Activated CD8-positive, alpha-beta memory T cell treated with anti-CD3 and anti-CD28 coated beads for 1 hour (primary cell): ENCODE measurements at regions not wholly inside any gene's neighbourhood (a gene's known extent, or its start where the extent isn't known, plus 50 kb on each side); places are given as distances from the start of the nearest gene placed in this dataset.
"Not testable (repeated sequence)": the region's sequence is repeated elsewhere in the genome, so short reads cannot be mapped to it uniquely, and the experiment has no call there.

Experiments
- DNase-seq, 2 donors: peaks; one replicate each; pipeline ENCODE4 v3.0.0-alpha.2; 2020; ENCODE audit warnings: low read depth in 1 of 2; ENCODE audit errors: extremely low read depth in 1 of 2

- DNase-seq = no peak
Observed at GRCh38 chr1:38166461-38166860, 119.9 kb upstream of the POU3F1 start.

- no peak for DNase-seq
Observed at GRCh38 chr1:38153778-38154470, 107.3 kb upstream of the POU3F1 start.

GRCh38 chr1:38153066-38153777 lies 106.6 kb upstream of the POU3F1 start:
- DNase-seq = no peak

- DNase-seq = no peak
Observed at GRCh38 chr1:38152351-38153065, 105.9 kb upstream of the POU3F1 start.

GRCh38 chr1:38151399-38151798 lies 104.8 kb upstream of the POU3F1 start:
- DNase-seq = no peak

GRCh38 chr1:38146079-38146478 lies 99.5 kb upstream of the POU3F1 start:
- not testable (repeated sequence) for DNase-seq

- DNase-seq = no peak
Observed at GRCh38 chr1:38142606-38143005, 96.0 kb upstream of the POU3F1 start.

- no peak for DNase-seq
Observed at GRCh38 chr1:38141483-38141882, 94.9 kb upstream of the POU3F1 start.

GRCh38 chr1:38139738-38140487 lies 93.3 kb upstream of the POU3F1 start:
- DNase-seq = no peak

GRCh38 chr1:38138498-38139233 lies 92.1 kb upstream of the POU3F1 start:
- DNase-seq = no peak

GRCh38 chr1:38137164-38137563 lies 90.6 kb upstream of the POU3F1 start:
- no peak for DNase-seq

GRCh38 chr1:38135625-38136414 lies 89.2 kb upstream of the POU3F1 start:
- no peak for DNase-seq

- DNase-seq = no peak
Observed at GRCh38 chr1:38134294-38134755, 87.7 kb upstream of the POU3F1 start.

- DNase-seq = no peak
Observed at GRCh38 chr1:38133756-38134155, 87.2 kb upstream of the POU3F1 start.

- DNase-seq = no peak
Observed at GRCh38 chr1:38133304-38133703, 86.7 kb upstream of the POU3F1 start.

GRCh38 chr1:38132681-38133080 lies 86.1 kb upstream of the POU3F1 start:
- no peak for DNase-seq

- no peak for DNase-seq
Observed at GRCh38 chr1:38131024-38131585, 84.5 kb upstream of the POU3F1 start.

GRCh38 chr1:38129971-38130370 lies 83.4 kb upstream of the POU3F1 start:
- no peak for DNase-seq

GRCh38 chr1:38129473-38129872 lies 82.9 kb upstream of the POU3F1 start:
- no peak for DNase-seq
